ENCODE measurements at regions not wholly inside any gene's neighbourhood (a gene's known extent, or its start where the extent isn't known, plus 50 kb on each side); places are given as distances from the start of the nearest gene placed in this dataset.

DNA sequence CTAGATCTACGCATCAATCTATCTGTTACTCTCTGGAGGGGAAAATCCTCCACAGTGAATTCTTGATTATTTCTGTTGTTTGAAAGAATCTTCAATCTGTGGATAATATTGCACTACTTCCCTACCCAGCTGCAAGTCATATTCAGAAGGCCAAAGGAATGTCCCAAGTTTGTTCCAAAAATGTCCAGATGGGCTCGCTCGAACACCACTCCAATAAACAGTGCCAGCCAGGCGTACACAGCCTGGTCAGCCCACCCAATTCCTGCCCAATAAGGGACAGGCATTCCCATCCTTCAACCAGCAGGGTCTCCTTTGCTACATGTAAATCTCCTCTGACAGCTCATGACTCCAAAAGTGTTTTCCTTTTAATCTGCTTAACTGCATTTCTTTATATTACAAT is 80.7 kb upstream of the GPM6B start:
- Mint-ChIP-seq H3K4me1 (ENCODE audit: low read depth) (no peaks in the 10 kb centered on the region), H3K27me3 (no peaks in the 10 kb centered on the region), H3K27ac (no peak overlapping the region), H3K36me3 (ENCODE audit: low read depth) (no peaks in the 10 kb centered on the region), H3K4me3 (no peak overlapping the region), H3K9me3 (no peaks in the 10 kb centered on the region)
- intact Hi-C loops (cut with micrococcal nuclease): no loop called here

DNA sequence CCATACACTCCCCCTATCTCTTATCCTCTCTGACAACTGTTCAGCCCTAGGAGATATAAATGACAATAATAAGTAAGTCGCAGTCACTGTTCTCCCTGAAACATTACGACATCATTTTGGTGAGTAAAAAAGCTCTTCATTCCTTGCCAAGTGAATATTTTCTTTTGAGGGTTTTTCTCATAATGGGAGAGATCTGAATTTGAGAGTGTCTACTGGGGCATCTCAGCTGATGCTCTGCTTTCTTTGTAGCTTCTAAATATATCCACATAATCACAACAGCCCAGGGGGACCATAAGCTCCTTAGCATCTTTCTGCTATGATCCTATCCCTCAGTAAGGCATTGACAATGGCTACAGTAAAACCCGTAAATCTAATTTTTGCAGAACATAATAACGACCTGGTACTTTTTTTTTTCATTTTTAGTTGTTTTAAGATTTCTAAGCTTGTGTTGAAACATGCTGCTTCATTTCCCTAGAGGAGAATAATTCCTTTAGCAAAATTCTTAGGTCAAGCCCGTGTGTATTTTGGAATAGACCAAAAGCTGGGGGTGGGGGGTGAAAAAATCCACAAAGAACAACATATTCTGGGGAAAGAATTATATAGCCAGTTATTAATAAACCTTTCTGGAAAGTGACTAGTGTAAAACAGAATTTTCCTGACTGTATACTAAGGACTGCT is 78.1 kb upstream of the GPM6B start:
- Mint-ChIP-seq H3K4me1 (ENCODE audit: low read depth) (peaks cover 9% of the 10 kb centered on the region), H3K4me3 (no peak overlapping the region), H3K27ac (no peak overlapping the region), H3K36me3 (ENCODE audit: low read depth) (no peaks in the 10 kb centered on the region), H3K27me3 (no peaks in the 10 kb centered on the region), H3K9me3 (no peaks in the 10 kb centered on the region)
- intact Hi-C loops (cut with micrococcal nuclease): no loop called here

- no peak overlapping the region for H3K4me3 Mint-ChIP-seq
- no peaks in the 10 kb centered on the region for H3K36me3 Mint-ChIP-seq (ENCODE audit: low read depth)
- no peaks in the 10 kb centered on the region for H3K9me3 Mint-ChIP-seq
- H3K4me1 Mint-ChIP-seq (ENCODE audit: low read depth): peaks cover 9% of the 10 kb centered on the region
- no peaks in the 10 kb centered on the region for H3K27me3 Mint-ChIP-seq
- H3K27ac Mint-ChIP-seq: no peak overlapping the region
- intact Hi-C loops (cut with micrococcal nuclease): no loop called here
These were observed 76.9 kb upstream of the GPM6B start for GRCh38 chrX:13893826-13894225.

DNA sequence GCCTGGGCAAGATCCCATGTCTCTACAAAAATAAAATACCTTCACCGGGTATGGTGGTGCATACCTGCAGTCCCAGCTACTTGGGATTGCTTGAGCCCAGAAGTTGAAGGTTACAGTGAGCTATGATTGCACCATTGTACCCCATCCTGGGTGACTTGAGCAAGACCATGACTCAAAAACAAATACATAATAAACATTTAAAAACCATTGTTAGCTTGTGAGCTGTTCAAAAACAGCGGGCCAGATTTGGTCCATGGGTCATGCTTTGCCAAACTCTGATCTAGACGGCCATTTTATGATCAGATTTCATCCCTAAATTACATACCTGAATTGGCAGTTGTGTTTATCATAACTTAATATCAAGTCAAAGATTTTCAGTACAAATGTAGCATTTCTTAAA is 76.0 kb upstream of the GPM6B start:
- H3K4me3 Mint-ChIP-seq: no peak overlapping the region
- no peaks in the 10 kb centered on the region for H3K27me3 Mint-ChIP-seq
- no peak overlapping the region for H3K27ac Mint-ChIP-seq
- peaks cover 9% of the 10 kb centered on the region for H3K4me1 Mint-ChIP-seq (ENCODE audit: low read depth)
- H3K9me3 Mint-ChIP-seq: no peaks in the 10 kb centered on the region
- no peaks in the 10 kb centered on the region for H3K36me3 Mint-ChIP-seq (ENCODE audit: low read depth)
- intact Hi-C loops (cut with micrococcal nuclease): no loop called here

- Mint-ChIP-seq H3K27ac (peak overlapping the region; percentile 81), H3K36me3 (ENCODE audit: low read depth) (no peaks in the 10 kb centered on the region)
These were observed 74.7 kb upstream of the GPM6B start for GRCh38 chrX:13891377-13892140.

DNA sequence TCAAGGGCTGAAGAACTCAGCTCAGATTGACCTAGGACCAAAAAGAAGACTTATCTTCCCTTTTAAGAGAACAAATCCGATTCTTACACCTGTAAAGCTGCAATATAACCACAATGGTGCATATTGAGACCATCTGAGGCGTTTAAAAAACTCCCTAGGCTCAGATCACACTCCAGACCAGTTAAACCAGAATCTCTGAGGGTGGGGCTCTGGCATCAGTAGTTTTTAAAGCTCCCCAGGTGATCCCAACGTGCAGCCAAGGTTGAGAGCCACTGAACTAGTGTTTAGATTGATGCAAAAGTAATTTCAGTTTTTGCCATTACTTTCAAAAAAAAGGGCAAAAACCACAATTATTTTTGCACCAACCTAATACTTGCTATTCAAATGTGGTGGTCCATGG is 73.9 kb upstream of the GPM6B start:
- Mint-ChIP-seq H3K27me3 (no peaks in the 10 kb centered on the region), H3K36me3 (ENCODE audit: low read depth) (no peaks in the 10 kb centered on the region), H3K27ac (peak overlapping the region; percentile 81), H3K4me3 (no peak overlapping the region), H3K4me1 (ENCODE audit: low read depth) (peaks cover 9% of the 10 kb centered on the region), H3K9me3 (no peaks in the 10 kb centered on the region)
- intact Hi-C loops (cut with micrococcal nuclease): no loop called here

More at GRCh38 chrX:13891377-13892140, 74.7 kb upstream of the GPM6B start:
- no peaks in the 10 kb centered on the region for H3K27me3 Mint-ChIP-seq
- no peaks in the 10 kb centered on the region for H3K9me3 Mint-ChIP-seq
- intact Hi-C loops (cut with micrococcal nuclease): no loop called here
- H3K4me3 Mint-ChIP-seq: peak overlapping the region; percentile 34
- peaks cover 9% of the 10 kb centered on the region for H3K4me1 Mint-ChIP-seq (ENCODE audit: low read depth)

DNA sequence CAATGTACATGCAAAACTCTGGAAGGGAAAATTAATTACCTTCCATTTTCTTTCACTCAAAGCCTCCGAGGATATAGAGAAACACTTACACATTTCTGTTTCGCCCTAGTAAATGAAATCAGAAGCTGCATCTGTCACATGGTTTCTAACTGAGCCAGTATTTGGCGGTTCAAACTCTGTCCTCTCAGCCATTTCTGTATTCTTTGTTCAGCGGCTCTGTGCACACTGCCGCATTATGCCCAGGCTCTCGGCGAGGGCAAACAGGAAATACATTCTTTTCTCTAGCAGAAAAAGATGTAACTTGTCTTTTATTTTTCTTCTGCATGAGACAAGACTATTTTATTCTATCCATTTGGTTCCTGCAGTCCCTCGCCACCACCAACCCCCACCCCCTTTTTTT is 71.4 kb upstream of the GPM6B start:
- H3K27me3 Mint-ChIP-seq: no peaks in the 10 kb centered on the region
- H3K9me3 Mint-ChIP-seq: no peaks in the 10 kb centered on the region
- no peaks in the 10 kb centered on the region for H3K36me3 Mint-ChIP-seq (ENCODE audit: low read depth)
- intact Hi-C loops (cut with micrococcal nuclease): no loop called here
- H3K27ac Mint-ChIP-seq: no peak overlapping the region
- H3K4me3 Mint-ChIP-seq: no peak overlapping the region
- peaks cover 9% of the 10 kb centered on the region for H3K4me1 Mint-ChIP-seq (ENCODE audit: low read depth)

DNA sequence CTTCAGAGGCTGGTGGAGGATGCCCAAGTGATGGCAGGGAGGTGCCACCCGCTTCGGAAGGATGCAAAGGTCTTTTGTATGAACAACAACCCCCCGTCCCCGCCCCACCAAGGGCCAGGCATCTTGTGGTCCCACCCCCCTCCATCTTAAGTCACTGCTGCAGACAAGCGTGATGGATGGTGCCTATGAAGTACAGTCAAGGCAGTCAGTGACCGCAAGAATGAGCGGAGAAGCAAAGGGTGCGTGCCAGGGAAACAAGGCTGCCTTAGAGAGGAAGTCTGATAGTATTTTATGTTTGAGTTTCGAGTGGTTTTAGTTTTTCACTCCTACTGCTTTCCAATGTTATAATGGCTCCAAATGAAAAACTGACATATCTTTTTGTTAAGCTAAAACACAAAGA is 68.7 kb upstream of the GPM6B start:
- H3K9me3 Mint-ChIP-seq: no peaks in the 10 kb centered on the region
- H3K27ac Mint-ChIP-seq: no peak overlapping the region
- H3K36me3 Mint-ChIP-seq (ENCODE audit: low read depth): no peaks in the 10 kb centered on the region
- H3K4me1 Mint-ChIP-seq (ENCODE audit: low read depth): no peaks in the 10 kb centered on the region
- intact Hi-C loops (cut with micrococcal nuclease): no loop called here
- no peaks in the 10 kb centered on the region for H3K27me3 Mint-ChIP-seq
- no peak overlapping the region for H3K4me3 Mint-ChIP-seq

GRCh38 chrX:13876652-13877051 is 59.8 kb upstream of the GPM6B start:
- no peak overlapping the region for H3K4me3 Mint-ChIP-seq
- no peaks in the 10 kb centered on the region for H3K9me3 Mint-ChIP-seq
- intact Hi-C loops (cut with micrococcal nuclease): no loop called here
- H3K27me3 Mint-ChIP-seq: no peaks in the 10 kb centered on the region
- H3K27ac Mint-ChIP-seq: no peak overlapping the region
- no peaks in the 10 kb centered on the region for H3K4me1 Mint-ChIP-seq (ENCODE audit: low read depth)
- H3K36me3 Mint-ChIP-seq (ENCODE audit: low read depth): no peaks in the 10 kb centered on the region

GRCh38 chrX:13875572-13875971 is 58.7 kb upstream of the GPM6B start:
- Mint-ChIP-seq H3K9me3 (no peaks in the 10 kb centered on the region), H3K4me3 (no peak overlapping the region), H3K4me1 (ENCODE audit: low read depth) (no peaks in the 10 kb centered on the region), H3K27me3 (no peaks in the 10 kb centered on the region), H3K27ac (no peak overlapping the region), H3K36me3 (ENCODE audit: low read depth) (no peaks in the 10 kb centered on the region)
- intact Hi-C loops (cut with micrococcal nuclease): no loop called here

- Mint-ChIP-seq H3K27me3 (peaks cover 1% of the 10 kb centered on the region), H3K27ac (no peak overlapping the region), H3K9me3 (no peaks in the 10 kb centered on the region), H3K36me3 (ENCODE audit: low read depth) (no peaks in the 10 kb centered on the region), H3K4me3 (no peak overlapping the region), H3K4me1 (ENCODE audit: low read depth) (peaks cover 6% of the 10 kb centered on the region)
- intact Hi-C loops (cut with micrococcal nuclease): no loop called here
These were observed 51.7 kb upstream of the GPM6B start for GRCh38 chrX:13868591-13868990.

Measured in dendritic cell treated with granulocyte-macrophage colony-stimulating factor and Interleukin-4, amounts not matched to agents 40 ng/mL and 50 ng/mL, for 4 days (primary cell).